ENCODE measurements at regions not wholly inside any gene's neighbourhood (a gene's known extent, or its start where the extent isn't known, plus 50 kb on each side); places are given as distances from the start of the nearest gene placed in this dataset.

GRCh38 chr21:19566975-19567374 lies 1163.4 kb upstream of the TMPRSS15 start:
- no peak overlapping the region for H3K4me3 ChIP-seq
- intact Hi-C loops (cut with DNase I), result no loop called here
- H3K4me1 ChIP-seq, result no peaks in the 10 kb centered on the region

GRCh38 chr21:19577381-19577780 lies 1173.8 kb upstream of the TMPRSS15 start:
- H3K27ac ChIP-seq, result no peak overlapping the region
- no peak overlapping the region for H3K4me3 ChIP-seq
- H3K27me3 ChIP-seq, result no peaks in the 10 kb centered on the region
- no peaks in the 10 kb centered on the region for H3K4me1 ChIP-seq
- no peaks in the 10 kb centered on the region for H3K36me3 ChIP-seq
- intact Hi-C loops (cut with DNase I), result no loop called here
- TF ChIP-seq, protein P1, sequence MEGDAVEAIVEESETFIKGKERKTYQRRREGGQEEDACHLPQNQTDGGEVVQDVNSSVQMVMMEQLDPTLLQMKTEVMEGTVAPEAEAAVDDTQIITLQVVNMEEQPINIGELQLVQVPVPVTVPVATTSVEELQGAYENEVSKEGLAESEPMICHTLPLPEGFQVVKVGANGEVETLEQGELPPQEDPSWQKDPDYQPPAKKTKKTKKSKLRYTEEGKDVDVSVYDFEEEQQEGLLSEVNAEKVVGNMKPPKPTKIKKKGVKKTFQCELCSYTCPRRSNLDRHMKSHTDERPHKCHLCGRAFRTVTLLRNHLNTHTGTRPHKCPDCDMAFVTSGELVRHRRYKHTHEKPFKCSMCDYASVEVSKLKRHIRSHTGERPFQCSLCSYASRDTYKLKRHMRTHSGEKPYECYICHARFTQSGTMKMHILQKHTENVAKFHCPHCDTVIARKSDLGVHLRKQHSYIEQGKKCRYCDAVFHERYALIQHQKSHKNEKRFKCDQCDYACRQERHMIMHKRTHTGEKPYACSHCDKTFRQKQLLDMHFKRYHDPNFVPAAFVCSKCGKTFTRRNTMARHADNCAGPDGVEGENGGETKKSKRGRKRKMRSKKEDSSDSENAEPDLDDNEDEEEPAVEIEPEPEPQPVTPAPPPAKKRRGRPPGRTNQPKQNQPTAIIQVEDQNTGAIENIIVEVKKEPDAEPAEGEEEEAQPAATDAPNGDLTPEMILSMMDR (IDR thresholded peaks at IDR 0.05), result no peak
- no peaks in the 10 kb centered on the region for H3K9me3 ChIP-seq
- no peak for DNase-seq (ENCODE audit: low spot score in 2 of 2)

More at GRCh38 chr21:19566975-19567374, 1163.4 kb upstream of the TMPRSS15 start:
- TF ChIP-seq, protein P1 (IDR thresholded peaks at IDR 0.05), result no peak
- Histone ChIP-seq H3K27ac (no peak overlapping the region), H3K27me3 (no peaks in the 10 kb centered on the region), H3K9me3 (no peaks in the 10 kb centered on the region), H3K36me3 (no peaks in the 10 kb centered on the region)
- DNase-seq (ENCODE audit: low spot score in 2 of 2), result no peak

DNA sequence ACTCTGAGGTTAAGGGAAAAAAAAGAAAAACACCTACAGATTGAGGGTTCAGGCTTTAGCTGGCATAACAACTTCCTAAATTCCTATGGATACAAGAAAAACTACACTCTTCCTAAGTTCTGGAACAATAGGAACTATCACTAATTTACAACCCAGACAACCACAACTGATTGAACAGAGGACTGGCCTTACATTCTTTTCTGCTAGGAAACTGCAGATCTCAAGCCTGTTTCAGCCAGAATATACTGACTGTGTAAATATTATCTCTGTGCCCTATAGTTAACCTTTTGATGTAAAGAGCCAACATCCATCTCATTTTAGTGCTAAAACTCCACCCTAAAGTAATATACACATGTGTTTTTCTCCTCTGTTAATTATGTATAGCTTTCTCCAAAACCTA lies 1186.5 kb upstream of the TMPRSS15 start:
- Histone ChIP-seq H3K4me1 (no peaks in the 10 kb centered on the region), H3K36me3 (no peaks in the 10 kb centered on the region), H3K27me3 (no peaks in the 10 kb centered on the region), H3K9me3 (no peaks in the 10 kb centered on the region), H3K4me3 (no peak overlapping the region), H3K27ac (no peak overlapping the region)
- no peak for DNase-seq (ENCODE audit: low spot score in 2 of 2)
- TF ChIP-seq, protein P1 (IDR thresholded peaks at IDR 0.05), result no peak
- intact Hi-C loops (cut with DNase I), result no loop called here

DNA sequence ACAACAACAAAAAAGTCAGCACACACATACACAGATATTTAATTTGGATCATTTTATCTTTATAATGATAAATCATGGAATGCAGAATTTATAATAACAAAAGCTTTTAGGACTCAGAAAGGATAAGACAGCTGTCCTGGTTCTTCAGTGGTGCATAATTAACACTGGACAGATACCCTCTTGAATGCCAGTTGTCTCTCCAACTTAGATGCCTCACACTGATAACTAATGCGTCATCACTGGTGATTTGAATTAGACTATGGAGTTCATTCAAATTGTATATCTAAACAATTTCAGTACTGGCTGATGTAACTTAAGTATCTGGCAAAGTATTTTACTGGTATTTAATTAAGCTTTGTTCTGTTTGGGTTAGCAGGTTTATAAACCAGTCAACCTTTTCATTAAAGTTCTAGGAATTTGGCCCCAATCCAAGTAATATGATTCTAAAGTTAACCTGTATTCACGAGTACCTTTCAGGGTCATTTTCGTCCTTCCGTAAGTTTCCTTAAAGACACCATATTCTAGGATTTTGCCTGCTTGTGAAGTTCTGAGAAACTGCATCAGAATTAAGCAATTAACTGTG lies 1199.5 kb upstream of the TMPRSS15 start:
- H3K27ac ChIP-seq, result no peak overlapping the region
- no peak for DNase-seq (ENCODE audit: low spot score in 2 of 2)
- TF ChIP-seq, protein P1 (IDR thresholded peaks at IDR 0.05), result no peak
- H3K27me3 ChIP-seq, result no peaks in the 10 kb centered on the region
- intact Hi-C loops (cut with DNase I), result no loop called here
- no peaks in the 10 kb centered on the region for H3K36me3 ChIP-seq
- no peak overlapping the region for H3K4me3 ChIP-seq
- no peaks in the 10 kb centered on the region for H3K9me3 ChIP-seq
- H3K4me1 ChIP-seq, result no peaks in the 10 kb centered on the region

DNA sequence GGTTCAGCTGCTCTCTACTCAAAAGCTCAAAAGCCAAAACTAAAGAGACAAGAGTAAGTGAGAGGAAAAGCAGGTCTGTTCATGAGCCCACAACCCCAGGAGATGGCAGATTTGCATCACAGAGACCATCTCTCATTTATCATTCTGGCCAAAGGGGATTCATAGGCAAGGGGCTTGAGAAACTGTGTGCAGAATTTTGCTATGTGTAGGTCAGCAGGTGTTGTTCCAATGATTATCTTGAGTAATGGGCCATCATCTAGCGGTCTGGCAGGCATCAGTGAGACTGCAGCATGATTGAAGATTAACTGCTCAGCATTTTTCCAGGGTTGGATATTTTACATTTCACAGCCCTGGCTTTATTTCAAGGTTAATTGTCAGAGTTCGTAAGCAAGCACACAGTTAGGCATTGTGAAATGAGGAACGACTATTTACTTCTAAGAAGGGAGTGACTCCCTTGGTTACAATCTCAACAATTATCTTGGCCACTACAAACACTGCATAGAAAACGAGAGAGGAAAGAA lies 1204.6 kb upstream of the TMPRSS15 start:
- TF ChIP-seq, protein P1 (IDR thresholded peaks at IDR 0.05), result no peak
- no peak for DNase-seq (ENCODE audit: low spot score in 2 of 2)
- Histone ChIP-seq H3K27ac (no peak overlapping the region), H3K4me3 (no peak overlapping the region), H3K36me3 (no peaks in the 10 kb centered on the region), H3K27me3 (no peaks in the 10 kb centered on the region), H3K4me1 (no peaks in the 10 kb centered on the region), H3K9me3 (no peaks in the 10 kb centered on the region)
- intact Hi-C loops (cut with DNase I), result no loop called here

GRCh38 chr21:19609611-19610010 lies 1206.0 kb upstream of the TMPRSS15 start:
- intact Hi-C loops (cut with DNase I), result no loop called here
- H3K36me3 ChIP-seq, result no peaks in the 10 kb centered on the region
- TF ChIP-seq, protein P1 (IDR thresholded peaks at IDR 0.05), result no peak
- H3K27ac ChIP-seq, result no peak overlapping the region
- DNase-seq (ENCODE audit: low spot score in 2 of 2), result no peak
- H3K4me1 ChIP-seq, result no peaks in the 10 kb centered on the region
- H3K9me3 ChIP-seq, result no peaks in the 10 kb centered on the region
- no peak overlapping the region for H3K4me3 ChIP-seq
- H3K27me3 ChIP-seq, result no peaks in the 10 kb centered on the region
